Vagina (tissue), 2 donors: ENCODE measurements at regions not wholly inside any gene's neighbourhood (a gene's known extent, or its start where the extent isn't known, plus 50 kb on each side); places are given as distances from the start of the nearest gene placed in this dataset.

Source experiments
- CTCF ChIP-seq, 3 experiments: fragments of 450-650 bp in 2 of 3; fragments of 200-600 bp in 1 of 3; sonication (generic) in 1 of 3; IDR thresholded peaks; one replicate each; pipeline ENCODE4 v1.5.1; 2017 to 2019; ENCODE audit warnings: antibody characterized with exemption in 3 of 3, mild to moderate bottlenecking in 2 of 3, moderate library complexity in 2 of 3
- POLR2A ChIP-seq, 2 donors: fragments of 450-650 bp; IDR thresholded peaks; one replicate each; pipeline ENCODE4 v1.6.1; 2017; ENCODE audit warnings: antibody characterized with exemption in 2 of 2, mild to moderate bottlenecking in 2 of 2, moderate library complexity in 2 of 2
- POLR2AphosphoS5 ChIP-seq, 2 donors: sonication (generic); formaldehyde crosslinking; IDR thresholded peaks; one replicate each; pipeline ENCODE4 v1.9.0; 2017; ENCODE audit warnings: antibody characterized with exemption in 2 of 2, mild to moderate bottlenecking in 2 of 2, low read depth in 1 of 2; ENCODE audit not compliant: insufficient read depth in 1 of 2

- TF ChIP-seq CTCF (IDR thresholded peaks at IDR 0.05) (no peak), POLR2A (IDR thresholded peaks at IDR 0.05) (no peak), POLR2AphosphoS5 (IDR thresholded peaks at IDR 0.05; ENCODE audit: insufficient read depth in 1 of 2, low read depth in 1 of 2) (no peak)
Measured at GRCh38 chr3:159480046-159480445, 508.6 kb upstream of the IL12A start.
